Lung (tissue), 11 donors: ENCODE measurements at regions not wholly inside any gene's neighbourhood (a gene's known extent, or its start where the extent isn't known, plus 50 kb on each side); places are given as distances from the start of the nearest gene placed in this dataset.
"Not testable (repeated sequence)": the region's sequence is repeated elsewhere in the genome, so short reads cannot be mapped to it uniquely, and the experiment has no call there.

Experiments used
- ATAC-seq: fragments of 200-7000 bp; cut with Tn5 transposase; one replicate; pipeline ENCODE4 v1.9.1; 2020; ENCODE audit warnings: moderate number of reproducible peaks; ENCODE audit not compliant: insufficient read depth, low FRiP score
- DNase-seq, 3 donors: peaks; one replicate each; pipeline ENCODE4 v3.0.0-alpha.2; 2013 to 2017
- H3K27ac ChIP-seq, 2 donors: one replicate each; pipeline ENCODE4 v1.5.1; 2013; ENCODE audit warnings: mild to moderate bottlenecking in 2 of 2, moderate library complexity in 2 of 2, control low read depth in 1 of 2, inconsistent platforms in 1 of 2, low read depth in 1 of 2, low read length in 1 of 2
- H3K27me3 ChIP-seq, 3 donors: one replicate each; pipeline ENCODE4 v1.5.1; 2013; ENCODE audit warnings: low read length in 2 of 3; ENCODE audit not compliant: control insufficient read depth in 3 of 3, insufficient read depth in 3 of 3
- H3K36me3 ChIP-seq, 4 donors: one replicate each; pipeline ENCODE4 v1.5.1; 2013; ENCODE audit warnings: low read length in 4 of 4, mild to moderate bottlenecking in 1 of 4, moderate library complexity in 1 of 4; ENCODE audit not compliant: control insufficient read depth in 4 of 4, insufficient read depth in 4 of 4
- H3K4me1 ChIP-seq, 5 donors: one replicate each; pipeline ENCODE4 v1.5.1; 2013; ENCODE audit warnings: low read length in 5 of 5, mild to moderate bottlenecking in 2 of 5, moderate library complexity in 1 of 5; ENCODE audit not compliant: control insufficient read depth in 5 of 5, insufficient read depth in 5 of 5
- H3K4me3 ChIP-seq: one replicate; pipeline ENCODE4 v1.5.1; 2013; ENCODE audit warnings: mild to moderate bottlenecking, control low read depth, moderate library complexity
- H3K9ac ChIP-seq, 2 donors: one replicate each; pipeline ENCODE4 v1.5.1; 2013; ENCODE audit warnings: low read length in 2 of 2, control low read depth in 1 of 2; ENCODE audit not compliant: insufficient read depth in 1 of 2
- H3K9me3 ChIP-seq, 4 donors: one replicate each; pipeline ENCODE4 v1.5.1; 2013; ENCODE audit warnings: low read length in 3 of 4, mild to moderate bottlenecking in 1 of 4, moderate library complexity in 1 of 4; ENCODE audit not compliant: control insufficient read depth in 4 of 4, insufficient read depth in 3 of 4
- WGBS, 2 donors: extraction: QIAGEN DNeasy Blood & Tissue Kit; methylation state at CpG; one replicate each; pipeline ENCODE4 v1.1.7; 2013; 5-methylcytosine and 5-hydroxymethylcytosine counted together
- TF ChIP-seq, protein P1 (sequence below): IDR thresholded peaks from 2 replicates; pipeline ENCODE4 v1.5.1; 2012; ENCODE audit warnings: mild to moderate bottlenecking; ENCODE audit errors: control extremely low read depth, extremely low read depth
- donor health status: control.
- donor health status: control.
- donor health status: Bipolar disorder and iron deficiency.
- donor health status: healthy.
- donor health status: DM: yes; HTN: yes; CAD: no.

DNA sequence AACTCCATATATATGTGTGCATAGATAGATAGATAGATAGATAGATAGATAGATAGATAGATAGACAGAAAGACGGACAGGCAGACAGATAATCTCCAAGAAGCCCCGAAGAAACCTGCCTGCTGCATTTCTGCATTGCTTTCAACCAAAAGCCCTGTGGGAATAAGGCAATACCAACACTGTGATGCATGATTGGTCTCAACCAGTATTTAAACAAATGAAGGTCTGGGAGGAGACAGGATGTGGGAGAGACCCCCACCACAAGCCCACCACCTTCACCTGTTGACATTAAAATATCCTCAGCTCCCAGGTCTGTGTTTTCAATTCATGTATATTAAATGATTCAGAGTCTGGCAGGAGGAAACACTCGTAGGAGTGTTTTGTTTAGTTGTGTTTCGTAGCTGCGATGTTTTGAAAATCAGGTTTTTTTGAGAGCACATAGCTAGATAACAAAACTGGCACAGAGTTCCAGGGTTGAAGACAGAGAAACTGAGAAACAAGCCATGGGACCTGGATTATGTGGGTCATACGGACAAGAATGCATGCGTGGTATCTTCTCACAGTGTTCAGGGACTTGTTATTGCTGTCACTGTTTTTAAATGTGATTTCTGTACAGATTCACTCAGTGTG, 200.7 kb upstream of the AHR start:
- Histone ChIP-seq H3K4me1 (peaks cover 0 to 2% (median 0%) of the 10 kb centered on the region in 5 donors), H3K9me3 (peaks cover 0 to 4% (median 0%) of the 10 kb centered on the region in 4 donors), H3K36me3 (no peaks in the 10 kb centered on the region), H3K4me3 (no peak overlapping the region), H3K27ac (peak overlapping the region in 1 of 2 donors; percentile 80), H3K27me3 (no peaks in the 10 kb centered on the region), H3K9ac (no peak overlapping the region)
- ATAC-seq (no peak), DNase-seq (peak in 1 of 3 donors; percentile 10)
- TF ChIP-seq, protein P1, sequence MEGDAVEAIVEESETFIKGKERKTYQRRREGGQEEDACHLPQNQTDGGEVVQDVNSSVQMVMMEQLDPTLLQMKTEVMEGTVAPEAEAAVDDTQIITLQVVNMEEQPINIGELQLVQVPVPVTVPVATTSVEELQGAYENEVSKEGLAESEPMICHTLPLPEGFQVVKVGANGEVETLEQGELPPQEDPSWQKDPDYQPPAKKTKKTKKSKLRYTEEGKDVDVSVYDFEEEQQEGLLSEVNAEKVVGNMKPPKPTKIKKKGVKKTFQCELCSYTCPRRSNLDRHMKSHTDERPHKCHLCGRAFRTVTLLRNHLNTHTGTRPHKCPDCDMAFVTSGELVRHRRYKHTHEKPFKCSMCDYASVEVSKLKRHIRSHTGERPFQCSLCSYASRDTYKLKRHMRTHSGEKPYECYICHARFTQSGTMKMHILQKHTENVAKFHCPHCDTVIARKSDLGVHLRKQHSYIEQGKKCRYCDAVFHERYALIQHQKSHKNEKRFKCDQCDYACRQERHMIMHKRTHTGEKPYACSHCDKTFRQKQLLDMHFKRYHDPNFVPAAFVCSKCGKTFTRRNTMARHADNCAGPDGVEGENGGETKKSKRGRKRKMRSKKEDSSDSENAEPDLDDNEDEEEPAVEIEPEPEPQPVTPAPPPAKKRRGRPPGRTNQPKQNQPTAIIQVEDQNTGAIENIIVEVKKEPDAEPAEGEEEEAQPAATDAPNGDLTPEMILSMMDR = no peak
- WGBS, 2 donors = 48 to 65% methylated on average over 7 of the region's 7 CpGs

DNA sequence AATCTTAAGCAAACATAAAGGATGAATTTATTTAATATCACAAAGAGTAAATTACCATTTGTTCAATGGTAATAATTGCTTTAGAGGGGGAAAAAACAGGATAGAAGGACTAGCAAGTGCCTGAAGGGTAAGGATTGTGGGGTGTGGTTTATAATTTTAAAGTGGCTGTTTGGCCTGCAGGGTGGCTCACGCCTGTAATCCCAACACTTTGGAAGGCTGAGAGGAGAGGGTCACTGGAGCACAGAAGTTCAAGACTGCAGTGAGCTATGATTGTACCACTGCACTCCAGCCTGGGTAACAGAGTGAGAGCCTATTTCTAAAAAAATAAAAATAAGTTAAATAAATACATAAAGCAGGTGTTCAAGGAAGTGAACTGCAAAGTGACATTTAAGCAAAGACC, 199.9 kb upstream of the AHR start:
- Histone ChIP-seq H3K36me3 (no peaks in the 10 kb centered on the region), H3K27me3 (no peaks in the 10 kb centered on the region), H3K27ac (peak overlapping the region in 1 of 2 donors; percentile 51), H3K9ac (no peak overlapping the region), H3K9me3 (peaks cover 0 to 4% (median 0%) of the 10 kb centered on the region in 4 donors), H3K4me1 (peaks cover 0 to 2% (median 0%) of the 10 kb centered on the region in 5 donors), H3K4me3 (no peak overlapping the region)
- TF ChIP-seq, protein P1 = no peak
- WGBS, 2 donors = 68 to 85% methylated on average over 1 of the region's 1 CpG
- ATAC-seq (no peak), DNase-seq (no peak)

DNA sequence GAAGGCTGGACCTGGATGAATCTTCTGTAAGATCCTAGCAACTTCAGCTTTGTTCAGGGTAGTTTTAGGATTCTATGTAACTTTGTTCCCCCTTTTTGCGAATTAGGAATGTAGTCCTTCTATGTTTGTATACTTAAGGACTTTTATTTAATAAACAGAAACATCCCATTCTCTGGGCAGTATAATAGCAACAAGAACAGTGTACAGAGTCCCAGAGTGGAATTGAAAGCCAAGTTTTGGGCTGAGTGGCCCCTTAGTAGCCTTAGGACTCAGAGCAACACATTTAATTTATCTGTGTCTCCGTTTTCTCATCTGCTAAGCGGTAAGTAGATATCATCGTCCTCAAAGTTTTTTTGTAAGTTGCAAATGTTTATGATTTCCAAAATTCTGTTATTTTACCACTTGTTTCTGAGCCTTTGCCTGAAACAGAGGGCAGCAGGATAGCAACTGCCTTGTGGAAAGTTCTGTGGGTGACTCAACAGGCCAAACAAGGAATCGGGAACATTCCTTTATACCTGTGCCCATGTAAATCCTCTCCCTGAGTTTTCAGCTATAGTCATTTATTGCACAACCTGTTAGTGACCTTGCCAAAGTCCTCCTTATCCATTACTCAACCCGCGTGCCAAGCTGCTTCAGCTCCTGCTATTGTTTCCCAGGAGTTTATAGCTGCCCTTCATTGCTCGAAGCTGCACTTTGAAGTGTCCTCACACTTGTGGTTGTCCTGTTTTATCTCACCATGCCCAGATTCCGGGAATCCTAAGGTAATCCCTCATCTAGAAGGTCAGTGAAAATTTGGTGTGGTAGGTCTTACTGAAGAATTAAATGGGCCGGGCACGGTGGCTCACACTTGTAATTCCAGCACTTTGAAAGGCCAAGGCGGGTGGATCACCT, 199.1 kb upstream of the AHR start:
- H3K4me3 ChIP-seq = no peak overlapping the region
- H3K36me3 ChIP-seq = no peaks in the 10 kb centered on the region
- H3K9ac ChIP-seq = no peak overlapping the region
- 51 to 77% methylated on average over 12 of the region's 12 CpGs for WGBS, 2 donors
- DNase-seq (no peak), ATAC-seq (peak; percentile 88)
- H3K27me3 ChIP-seq = no peaks in the 10 kb centered on the region
- peaks cover 0 to 2% (median 0%) of the 10 kb centered on the region in 5 donors for H3K4me1 ChIP-seq
- H3K27ac ChIP-seq = peak overlapping the region in 1 of 2 donors; percentile 80
- TF ChIP-seq, protein P1 = no peak
- H3K9me3 ChIP-seq = peaks cover 0 to 4% (median 0%) of the 10 kb centered on the region in 4 donors

DNA sequence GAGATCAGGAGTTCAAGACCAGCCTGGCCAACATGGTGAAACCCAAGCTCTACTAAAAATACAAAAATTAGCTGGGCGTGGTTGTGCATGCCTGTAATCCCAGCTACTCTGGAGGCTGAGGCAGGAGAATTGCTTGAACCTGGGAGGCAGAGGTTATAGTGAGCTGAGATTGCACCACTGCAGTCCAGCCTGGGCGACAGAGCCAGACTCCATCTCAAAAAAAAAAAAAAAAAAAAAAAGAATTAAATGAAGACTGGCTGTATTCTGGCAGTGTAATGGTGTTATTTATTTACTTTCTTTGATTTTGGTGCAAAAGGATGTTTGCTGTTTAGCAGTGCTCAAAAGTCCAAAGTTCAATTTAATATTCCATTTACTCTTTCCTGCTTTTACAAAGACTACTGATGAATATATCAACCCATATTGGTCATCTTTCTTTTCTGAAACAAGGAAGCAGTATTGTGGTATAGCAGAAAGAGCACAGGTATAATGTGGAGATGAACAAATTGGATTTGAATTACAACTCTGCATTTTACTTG, 198.4 kb upstream of the AHR start:
- ATAC-seq = not testable (repeated sequence)

More for the DNA sequence above, 198.4 kb upstream of the AHR start:
- H3K9ac ChIP-seq, H3K9me3 ChIP-seq, H3K36me3 ChIP-seq, H3K27me3 ChIP-seq, DNase-seq, H3K4me3 ChIP-seq, H3K4me1 ChIP-seq: not testable (repeated sequence)
- WGBS, 2 donors = 93 to 98% methylated on average over 2 of the region's 2 CpGs
- H3K27ac ChIP-seq = peak overlapping the region in 1 of 2 donors; percentile 80
